ENCODE measurements at regions not wholly inside any gene's neighbourhood (a gene's known extent, or its start where the extent isn't known, plus 50 kb on each side); places are given as distances from the start of the nearest gene placed in this dataset.

- H4K20me1 ChIP-seq (ENCODE audit: insufficient read depth, low read length, poor library complexity, severe bottlenecking) = no peaks in the 10 kb centered on the region
- no peaks in the 10 kb centered on the region for H3F3A ChIP-seq (ENCODE audit: low read depth)
- H3K27me3 ChIP-seq (ENCODE audit: insufficient read depth, low read length, poor library complexity, severe bottlenecking) = no peaks in the 10 kb centered on the region
- H3K36me3 ChIP-seq (ENCODE audit: insufficient read depth, low read length) = no peaks in the 10 kb centered on the region
- no peak overlapping the region for H3K4me3 ChIP-seq (ENCODE audit: low read length, poor library complexity, severe bottlenecking)
- no peak overlapping the region for H3K9ac ChIP-seq (ENCODE audit: low read depth, low read length, poor library complexity, severe bottlenecking)
- no peaks in the 10 kb centered on the region for H3K9me2 ChIP-seq (replicated peaks; ENCODE audit: low read depth, low read length)
- H3K4me1 ChIP-seq (ENCODE audit: insufficient read depth, low read length, poor library complexity, severe bottlenecking) = no peaks in the 10 kb centered on the region
- TF ChIP-seq EZH2phosphoT487 (IDR thresholded peaks at IDR 0.05; ENCODE audit: borderline replicate concordance) = no peak
- no peak for TF ChIP-seq CTCF (conservative IDR thresholded peaks at IDR 0.05; ENCODE audit: low read length)
- H3K9me3 ChIP-seq (ENCODE audit: insufficient read depth, low read depth, low read length) = no peaks in the 10 kb centered on the region
- H3K4me2 ChIP-seq (ENCODE audit: low read depth, low read length, poor library complexity, severe bottlenecking) = no peak overlapping the region
- no peaks in the 10 kb centered on the region for H3K79me2 ChIP-seq (ENCODE audit: insufficient read depth, low read length)
- no peak overlapping the region for H2AFZ ChIP-seq (ENCODE audit: low read length)
Measured at GRCh38 chr2:155689791-155690190, 642.7 kb downstream of the NR4A2 start.

GRCh38 chr2:155687181-155687580 is 645.3 kb downstream of the NR4A2 start:
- Histone ChIP-seq H3K27me3 (ENCODE audit: insufficient read depth, low read length, poor library complexity, severe bottlenecking) (no peaks in the 10 kb centered on the region), H3K9me3 (ENCODE audit: insufficient read depth, low read depth, low read length) (no peaks in the 10 kb centered on the region)
- TF ChIP-seq CTCF (conservative IDR thresholded peaks at IDR 0.05; ENCODE audit: low read length) = no peak
- no peak for TF ChIP-seq EZH2phosphoT487 (IDR thresholded peaks at IDR 0.05; ENCODE audit: borderline replicate concordance)

DNA sequence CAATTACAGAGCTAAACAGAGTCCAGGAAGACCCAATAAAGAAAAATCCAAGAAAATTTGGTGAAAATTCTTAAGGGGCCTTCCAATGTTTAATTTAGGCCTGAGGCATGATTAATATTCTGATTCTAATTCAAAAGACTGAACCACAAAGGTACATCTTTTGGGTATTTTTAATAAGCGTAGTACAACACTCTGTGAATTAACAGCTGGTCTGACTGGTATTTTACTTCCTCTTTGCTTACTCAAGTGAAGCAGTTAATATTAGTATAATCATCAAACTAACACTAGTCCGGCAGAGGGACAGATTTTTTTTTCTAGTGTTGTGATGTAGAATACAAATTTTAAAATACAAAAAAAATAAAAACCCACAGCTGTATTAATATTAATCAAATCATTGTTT is 652.9 kb downstream of the NR4A2 start:
- no peaks in the 10 kb centered on the region for H3K4me1 ChIP-seq (ENCODE audit: insufficient read depth, low read length, poor library complexity, severe bottlenecking)
- TF ChIP-seq EZH2phosphoT487 (IDR thresholded peaks at IDR 0.05; ENCODE audit: borderline replicate concordance) (no peak), CTCF (conservative IDR thresholded peaks at IDR 0.05; ENCODE audit: low read length) (no peak)
- no peak overlapping the region for H2AFZ ChIP-seq (ENCODE audit: low read length)
- no peaks in the 10 kb centered on the region for H3K9me3 ChIP-seq (ENCODE audit: insufficient read depth, low read depth, low read length)
- H3K27me3 ChIP-seq (ENCODE audit: insufficient read depth, low read length, poor library complexity, severe bottlenecking) = no peaks in the 10 kb centered on the region
- no peaks in the 10 kb centered on the region for H3K79me2 ChIP-seq (ENCODE audit: insufficient read depth, low read length)
- H3K4me3 ChIP-seq (ENCODE audit: low read length, poor library complexity, severe bottlenecking) = no peak overlapping the region
- H3K9me2 ChIP-seq (replicated peaks; ENCODE audit: low read depth, low read length) = no peaks in the 10 kb centered on the region
- no peaks in the 10 kb centered on the region for H3K36me3 ChIP-seq (ENCODE audit: insufficient read depth, low read length)
- no peak overlapping the region for H3K9ac ChIP-seq (ENCODE audit: low read depth, low read length, poor library complexity, severe bottlenecking)
- no peaks in the 10 kb centered on the region for H4K20me1 ChIP-seq (ENCODE audit: insufficient read depth, low read length, poor library complexity, severe bottlenecking)
- H3K4me2 ChIP-seq (ENCODE audit: low read depth, low read length, poor library complexity, severe bottlenecking) = no peak overlapping the region
- H3F3A ChIP-seq (ENCODE audit: low read depth) = no peaks in the 10 kb centered on the region

More at GRCh38 chr2:155687181-155687580, 645.3 kb downstream of the NR4A2 start:
- H3K4me2 ChIP-seq (ENCODE audit: low read depth, low read length, poor library complexity, severe bottlenecking) = no peak overlapping the region
- no peaks in the 10 kb centered on the region for H3K36me3 ChIP-seq (ENCODE audit: insufficient read depth, low read length)
- no peaks in the 10 kb centered on the region for H4K20me1 ChIP-seq (ENCODE audit: insufficient read depth, low read length, poor library complexity, severe bottlenecking)
- H3K9ac ChIP-seq (ENCODE audit: low read depth, low read length, poor library complexity, severe bottlenecking) = no peak overlapping the region
- H3F3A ChIP-seq (ENCODE audit: low read depth) = no peaks in the 10 kb centered on the region
- H3K9me2 ChIP-seq (replicated peaks; ENCODE audit: low read depth, low read length) = no peaks in the 10 kb centered on the region
- no peaks in the 10 kb centered on the region for H3K79me2 ChIP-seq (ENCODE audit: insufficient read depth, low read length)
- H3K4me1 ChIP-seq (ENCODE audit: insufficient read depth, low read length, poor library complexity, severe bottlenecking) = no peaks in the 10 kb centered on the region
- no peak overlapping the region for H2AFZ ChIP-seq (ENCODE audit: low read length)
- H3K4me3 ChIP-seq (ENCODE audit: low read length, poor library complexity, severe bottlenecking) = no peak overlapping the region
